ENCODE measurements at regions not wholly inside any gene's neighbourhood (a gene's known extent, or its start where the extent isn't known, plus 50 kb on each side); places are given as distances from the start of the nearest gene placed in this dataset.

- TF ChIP-seq POLR2AphosphoS5 (IDR thresholded peaks at IDR 0.05) (no peak), CTCF (IDR thresholded peaks at IDR 0.05) (no peak)
Observed at GRCh38 chr1:102498929-102499328, 502.2 kb upstream of the OLFM3 start.
